ENCODE measurements at regions not wholly inside any gene's neighbourhood (a gene's known extent, or its start where the extent isn't known, plus 50 kb on each side); places are given as distances from the start of the nearest gene placed in this dataset.

GRCh38 chr7:22879280-22879679 lies 56.6 kb upstream of the TOMM7 start:
- H3K27ac ChIP-seq (ENCODE audit: low read length) = no peak overlapping the region
- no peak overlapping the region for H2AFZ ChIP-seq (ENCODE audit: low read length)
- TF ChIP-seq EZH2phosphoT487 (IDR thresholded peaks at IDR 0.05; ENCODE audit: low read length) (no peak), EZH2 (optimal IDR thresholded peaks at IDR 0.05; ENCODE audit: low read depth, low read length) (no peak), CTCF (IDR thresholded peaks at IDR 0.05; ENCODE audit: low read length) (no peak)
- no peak for DNase-seq
- no peaks in the 10 kb centered on the region for H4K20me1 ChIP-seq (ENCODE audit: insufficient read depth, low read length)
- H3K9ac ChIP-seq (ENCODE audit: low read length) = no peak overlapping the region
- H3K27me3 ChIP-seq (replicated peaks; ENCODE audit: insufficient read depth, low read length) = peaks cover 18% of the 10 kb centered on the region
- no peaks in the 10 kb centered on the region for H3K79me2 ChIP-seq (ENCODE audit: low read length)
- H3K4me2 ChIP-seq (ENCODE audit: low read depth, low read length) = no peak overlapping the region
- H3K4me1 ChIP-seq (ENCODE audit: low read length) = no peaks in the 10 kb centered on the region
- H3K9me2 ChIP-seq (replicated peaks; ENCODE audit: insufficient read depth, low read length) = no peaks in the 10 kb centered on the region
- H3K9me3 ChIP-seq (replicated peaks; ENCODE audit: insufficient read depth, low read length) = no peaks in the 10 kb centered on the region
- H3K4me3 ChIP-seq (ENCODE audit: low read length) = no peak overlapping the region
- no peaks in the 10 kb centered on the region for H3F3A ChIP-seq (ENCODE audit: insufficient read depth, low read length)
- H3K36me3 ChIP-seq (replicated peaks; ENCODE audit: insufficient read depth, low read length) = no peaks in the 10 kb centered on the region

GRCh38 chr7:22876986-22877729 lies 54.5 kb upstream of the TOMM7 start:
- Histone ChIP-seq H3K4me1 (ENCODE audit: low read length) (peaks cover 5% of the 10 kb centered on the region; the same call in 1 of the 2 replicates), H3K27me3 (replicated peaks; ENCODE audit: insufficient read depth, low read length) (no peaks in the 10 kb centered on the region), H3K9me3 (replicated peaks; ENCODE audit: insufficient read depth, low read length) (no peaks in the 10 kb centered on the region), H3K36me3 (replicated peaks; ENCODE audit: insufficient read depth, low read length) (no peaks in the 10 kb centered on the region), H3K27ac (ENCODE audit: low read length) (no peak overlapping the region), H3K4me3 (ENCODE audit: low read length) (no peak overlapping the region), H3K9ac (ENCODE audit: low read length) (no peak overlapping the region), H3K79me2 (ENCODE audit: low read length) (no peaks in the 10 kb centered on the region), H3K4me2 (ENCODE audit: low read depth, low read length) (no peak overlapping the region), H3K9me2 (replicated peaks; ENCODE audit: insufficient read depth, low read length) (no peaks in the 10 kb centered on the region), H2AFZ (ENCODE audit: low read length) (no peak overlapping the region), H3F3A (ENCODE audit: insufficient read depth, low read length) (0 out of 2 replicates have a peak, but pooled peaks cover 2% of the 10 kb centered on the region), H4K20me1 (ENCODE audit: insufficient read depth, low read length) (no peaks in the 10 kb centered on the region)
- TF ChIP-seq CTCF (IDR thresholded peaks at IDR 0.05; ENCODE audit: low read length) (no peak), EZH2 (optimal IDR thresholded peaks at IDR 0.05; ENCODE audit: low read depth, low read length) (no peak), EZH2phosphoT487 (IDR thresholded peaks at IDR 0.05; ENCODE audit: low read length) (no peak)
- DNase-seq = no peak

GRCh38 chr7:22875470-22875869 lies 52.8 kb upstream of the TOMM7 start:
- no peak for DNase-seq
- H2AFZ ChIP-seq (ENCODE audit: low read length) = no peak overlapping the region
- H3K4me3 ChIP-seq (ENCODE audit: low read length) = no peak overlapping the region
- no peak for TF ChIP-seq EZH2phosphoT487 (IDR thresholded peaks at IDR 0.05; ENCODE audit: low read length)
- no peak for TF ChIP-seq CTCF (IDR thresholded peaks at IDR 0.05; ENCODE audit: low read length)
- TF ChIP-seq EZH2 (optimal IDR thresholded peaks at IDR 0.05; ENCODE audit: low read depth, low read length) = no peak
- H3K4me2 ChIP-seq (ENCODE audit: low read depth, low read length) = no peak overlapping the region
- no peak overlapping the region for H3K27ac ChIP-seq (ENCODE audit: low read length)
- 0 out of 2 replicates have a peak, but pooled peaks cover 3% of the 10 kb centered on the region for H3F3A ChIP-seq (ENCODE audit: insufficient read depth, low read length)
- H4K20me1 ChIP-seq (ENCODE audit: insufficient read depth, low read length) = no peaks in the 10 kb centered on the region
- no peaks in the 10 kb centered on the region for H3K9me2 ChIP-seq (replicated peaks; ENCODE audit: insufficient read depth, low read length)
- no peak overlapping the region for H3K9ac ChIP-seq (ENCODE audit: low read length)
- H3K27me3 ChIP-seq (replicated peaks; ENCODE audit: insufficient read depth, low read length) = no peaks in the 10 kb centered on the region
- no peaks in the 10 kb centered on the region for H3K9me3 ChIP-seq (replicated peaks; ENCODE audit: insufficient read depth, low read length)
- H3K4me1 ChIP-seq (ENCODE audit: low read length) = peaks cover 10% of the 10 kb centered on the region; the same call in 1 of the 2 replicates
- no peaks in the 10 kb centered on the region for H3K36me3 ChIP-seq (replicated peaks; ENCODE audit: insufficient read depth, low read length)
- H3K79me2 ChIP-seq (ENCODE audit: low read length) = no peaks in the 10 kb centered on the region
